Heart left ventricle (tissue), 13 donors: ENCODE measurements at regions not wholly inside any gene's neighbourhood (a gene's known extent, or its start where the extent isn't known, plus 50 kb on each side); places are given as distances from the start of the nearest gene placed in this dataset.

Experiments used
- POLR2A ChIP-seq, 2 donors: fragments of 450-650 bp; IDR thresholded peaks; one replicate each; pipeline ENCODE4 v1.6.1; 2017; ENCODE audit warnings: antibody characterized with exemption in 2 of 2, mild to moderate bottlenecking in 2 of 2, moderate library complexity in 2 of 2
- TF ChIP-seq, protein P1 (sequence below), 12 donors: fragments of 200-600 bp; sonication (generic) in 4 of 12; IDR thresholded peaks; one replicate each; pipeline versions ENCODE4 v1.5.0 to v1.8.0; 2018 to 2022; ENCODE audit warnings: antibody characterized with exemption in 12 of 12, mild to moderate bottlenecking in 5 of 12
- donor health status: ischemic (EF 13 %, LVEDD 7.1; RV severe dilation, severe dysfunction).
- donor health status: DM: no; HTN: yes; CAD: no.
- donor health status: DM: no; HTN: no; CAD: no.
- donor health status: ischemic (EF 25% LVEDD 6.9; RV normal size, moderate dysfunction).
- donor health status: ischemic (EF 25% LVEDD 5.7; RV mildly dilated, moderate dysfunction).
- donor health status: ischemic (EF 35%, LVEDD 5.7; RV mildly dilated, moderate dysfunction).
- donor health status: nonischemic (EF 11% LVEDD 7.7; RV severe dilation, severe dysfunction).
- donor health status: DM: yes; HTN: yes; CAD: no.
- donor health status: PGD.
- donor health status: ischemic (EF 29% LVEDD 5.4; RV normal size, mild dysfunction).
- donor health status: nonischemic (EF 23%, LVEDD 6.1; RV moderate dilation, normal function).

DNA sequence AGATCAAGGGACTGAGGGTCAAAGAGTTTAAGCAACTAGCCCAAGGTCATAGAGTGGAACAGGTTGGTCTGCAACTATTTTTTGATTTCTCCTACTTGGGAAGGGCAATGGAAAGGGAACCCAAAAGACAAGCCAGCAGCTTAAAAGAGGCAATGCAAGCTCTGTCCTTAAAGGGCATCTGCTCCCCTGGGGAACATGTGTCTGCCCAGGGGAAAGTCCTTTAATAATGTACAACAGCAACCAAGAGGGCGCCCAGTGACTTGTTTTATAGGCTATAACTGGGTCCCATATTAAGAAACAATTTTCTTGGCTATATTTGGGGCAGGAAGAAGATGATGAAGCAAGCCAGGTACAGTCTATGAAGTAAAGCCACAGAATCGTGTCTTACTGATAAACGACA is 54.7 kb upstream of the RBM47 start:
- TF ChIP-seq, protein P1, sequence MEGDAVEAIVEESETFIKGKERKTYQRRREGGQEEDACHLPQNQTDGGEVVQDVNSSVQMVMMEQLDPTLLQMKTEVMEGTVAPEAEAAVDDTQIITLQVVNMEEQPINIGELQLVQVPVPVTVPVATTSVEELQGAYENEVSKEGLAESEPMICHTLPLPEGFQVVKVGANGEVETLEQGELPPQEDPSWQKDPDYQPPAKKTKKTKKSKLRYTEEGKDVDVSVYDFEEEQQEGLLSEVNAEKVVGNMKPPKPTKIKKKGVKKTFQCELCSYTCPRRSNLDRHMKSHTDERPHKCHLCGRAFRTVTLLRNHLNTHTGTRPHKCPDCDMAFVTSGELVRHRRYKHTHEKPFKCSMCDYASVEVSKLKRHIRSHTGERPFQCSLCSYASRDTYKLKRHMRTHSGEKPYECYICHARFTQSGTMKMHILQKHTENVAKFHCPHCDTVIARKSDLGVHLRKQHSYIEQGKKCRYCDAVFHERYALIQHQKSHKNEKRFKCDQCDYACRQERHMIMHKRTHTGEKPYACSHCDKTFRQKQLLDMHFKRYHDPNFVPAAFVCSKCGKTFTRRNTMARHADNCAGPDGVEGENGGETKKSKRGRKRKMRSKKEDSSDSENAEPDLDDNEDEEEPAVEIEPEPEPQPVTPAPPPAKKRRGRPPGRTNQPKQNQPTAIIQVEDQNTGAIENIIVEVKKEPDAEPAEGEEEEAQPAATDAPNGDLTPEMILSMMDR (IDR thresholded peaks at IDR 0.05) = no peak
- no peak for TF ChIP-seq POLR2A (IDR thresholded peaks at IDR 0.05)
